BE2C (cell line): ENCODE measurements at regions not wholly inside any gene's neighbourhood (a gene's known extent, or its start where the extent isn't known, plus 50 kb on each side); places are given as distances from the start of the nearest gene placed in this dataset.

Experiments used
- DNase-seq: peaks from one replicate; pipeline ENCODE4 v3.0.0-alpha.2; 2020
- H3K27me3 ChIP-seq: fragments of 250-450 bp; sonication (Bioruptor Pico); 2 replicates; pipeline ENCODE4 v1.5.1; 2020; ENCODE audit warnings: mild to moderate bottlenecking
- H3K36me3 ChIP-seq: fragments of 250-450 bp; sonication (Bioruptor Pico); 2 replicates; pipeline ENCODE4 v1.5.1; 2020; ENCODE audit warnings: mild to moderate bottlenecking
- H3K4me1 ChIP-seq: fragments of 250-450 bp; sonication (Bioruptor Pico); 2 replicates; pipeline ENCODE4 v1.5.1; 2020
- H3K4me3 ChIP-seq: 2 replicates; pipeline ENCODE4 v1.5.1; 2011; ENCODE audit warnings: low read depth, low read length
- H3K9me3 ChIP-seq: fragments of 250-450 bp; sonication (Bioruptor Pico); 2 replicates; pipeline ENCODE4 v1.5.1; 2020
- CTCF ChIP-seq: IDR thresholded peaks from 2 replicates; pipeline ENCODE4 v1.5.1; 2012; ENCODE audit warnings: mild to moderate bottlenecking, low read depth, low read length

- Histone ChIP-seq H3K9me3 (no peaks in the 10 kb centered on the region), H3K4me1 (no peaks in the 10 kb centered on the region; the same call in 1 of the 2 replicates), H3K36me3 (no peaks in the 10 kb centered on the region), H3K27me3 (peaks cover 31% of the 10 kb centered on the region), H3K4me3 (no peak overlapping the region)
- no peak for TF ChIP-seq CTCF
- DNase-seq = no peak
Observed at GRCh38 chr19:33903489-33903850, 106.8 kb downstream of the KCTD15 start.

- no peak for DNase-seq
- Histone ChIP-seq H3K9me3 (no peaks in the 10 kb centered on the region), H3K27me3 (peaks cover 43% of the 10 kb centered on the region), H3K36me3 (no peaks in the 10 kb centered on the region), H3K4me3 (no peak overlapping the region), H3K4me1 (no peaks in the 10 kb centered on the region; the same call in 1 of the 2 replicates)
- no peak for TF ChIP-seq CTCF
Observed at GRCh38 chr19:33904681-33905080, 108.0 kb downstream of the KCTD15 start.

GRCh38 chr19:33905473-33905936, 108.8 kb downstream of the KCTD15 start:
- Histone ChIP-seq H3K9me3 (no peaks in the 10 kb centered on the region), H3K27me3 (peaks cover 45% of the 10 kb centered on the region), H3K4me3 (peak overlapping the region; percentile 21), H3K36me3 (no peaks in the 10 kb centered on the region), H3K4me1 (no peaks in the 10 kb centered on the region; the same call in 1 of the 2 replicates)
- DNase-seq = no peak
- TF ChIP-seq CTCF = no peak

- no peaks in the 10 kb centered on the region for H3K36me3 ChIP-seq
- no peaks in the 10 kb centered on the region for H3K9me3 ChIP-seq
- no peak for DNase-seq
- peak overlapping the region; percentile 21 for H3K4me3 ChIP-seq
- no peak for TF ChIP-seq CTCF
- no peaks in the 10 kb centered on the region; the same call in 1 of the 2 replicates for H3K4me1 ChIP-seq
- peaks cover 49% of the 10 kb centered on the region for H3K27me3 ChIP-seq
Observed at GRCh38 chr19:33905937-33906577, 109.4 kb downstream of the KCTD15 start.

- no peaks in the 10 kb centered on the region for H3K4me1 ChIP-seq
- H3K27me3 ChIP-seq = peaks cover 51% of the 10 kb centered on the region
- no peak overlapping the region for H3K4me3 ChIP-seq
- no peaks in the 10 kb centered on the region for H3K36me3 ChIP-seq
- no peak for TF ChIP-seq CTCF
- no peaks in the 10 kb centered on the region for H3K9me3 ChIP-seq
- no peak for DNase-seq
Observed at GRCh38 chr19:33906578-33907335, 110.1 kb downstream of the KCTD15 start.

GRCh38 chr19:33910922-33911321, 114.3 kb downstream of the KCTD15 start:
- no peaks in the 10 kb centered on the region for H3K4me1 ChIP-seq
- no peaks in the 10 kb centered on the region for H3K9me3 ChIP-seq
- DNase-seq = no peak
- H3K27me3 ChIP-seq = peaks cover 57% of the 10 kb centered on the region
- TF ChIP-seq CTCF = no peak
- H3K36me3 ChIP-seq = no peaks in the 10 kb centered on the region
- H3K4me3 ChIP-seq = no peak overlapping the region
